HG03354 (cell line): ENCODE measurements at regions not wholly inside any gene's neighbourhood (a gene's known extent, or its start where the extent isn't known, plus 50 kb on each side); places are given as distances from the start of the nearest gene placed in this dataset.

ENCODE experiments used
- ATAC-seq: cut with Tn5 transposase; IDR thresholded peaks from one replicate; pipeline ENCODE4 v1.9.1; 2021; ENCODE audit warnings: mild to moderate bottlenecking; ENCODE audit not compliant: unreplicated experiment, poor library complexity, severe bottlenecking

GRCh38 chrX:114332766-114333165 lies 251.1 kb upstream of the HTR2C start:
- ATAC-seq = no peak

GRCh38 chrX:114334473-114334982 lies 249.4 kb upstream of the HTR2C start:
- ATAC-seq = no peak

- no peak for ATAC-seq
Observed at GRCh38 chrX:114338870-114339269, 245.0 kb upstream of the HTR2C start.

GRCh38 chrX:114344756-114345349 lies 239.0 kb upstream of the HTR2C start:
- ATAC-seq = peak; percentile 94

GRCh38 chrX:114361076-114361725 lies 222.7 kb upstream of the HTR2C start:
- no peak for ATAC-seq

GRCh38 chrX:114363346-114363745 lies 220.5 kb upstream of the HTR2C start:
- ATAC-seq = no peak

- ATAC-seq = no peak
Observed at GRCh38 chrX:114365065-114365834, 218.6 kb upstream of the HTR2C start.

- ATAC-seq = no peak
Observed at GRCh38 chrX:114372937-114373336, 210.9 kb upstream of the HTR2C start.

GRCh38 chrX:114390251-114390796 lies 193.6 kb upstream of the HTR2C start:
- no peak for ATAC-seq
